Prostate gland (tissue), 2 donors: ENCODE measurements at regions not wholly inside any gene's neighbourhood (a gene's known extent, or its start where the extent isn't known, plus 50 kb on each side); places are given as distances from the start of the nearest gene placed in this dataset.

Experiments used
- CTCF ChIP-seq, 4 experiments: fragments of 200-600 bp in 2 of 4; fragments of 450-650 bp in 2 of 4; sonication (generic) in 2 of 4; IDR thresholded peaks; 1 replicate in 3 of 4; 2 replicates in 1 of 4; pipeline ENCODE4 v1.5.1; 2016 to 2019; ENCODE audit warnings: antibody characterized with exemption in 4 of 4, mild to moderate bottlenecking in 2 of 4, moderate library complexity in 2 of 4
- POLR2A ChIP-seq: fragments of 450-650 bp; IDR thresholded peaks from one replicate; pipeline ENCODE4 v1.6.1; 2016; ENCODE audit warnings: antibody characterized with exemption, mild to moderate bottlenecking
- POLR2AphosphoS5 ChIP-seq: sonication (generic); formaldehyde crosslinking; IDR thresholded peaks from one replicate; pipeline ENCODE4 v1.6.1; 2017; ENCODE audit warnings: antibody characterized with exemption

GRCh38 chr6:146879406-146880117 lies 280.8 kb downstream of the ADGB start:
- no peak for TF ChIP-seq CTCF (IDR thresholded peaks at IDR 0.05)
- TF ChIP-seq POLR2A: no peak
- no peak for TF ChIP-seq POLR2AphosphoS5
